ENCODE measurements at regions not wholly inside any gene's neighbourhood (a gene's known extent, or its start where the extent isn't known, plus 50 kb on each side); places are given as distances from the start of the nearest gene placed in this dataset.

DNA sequence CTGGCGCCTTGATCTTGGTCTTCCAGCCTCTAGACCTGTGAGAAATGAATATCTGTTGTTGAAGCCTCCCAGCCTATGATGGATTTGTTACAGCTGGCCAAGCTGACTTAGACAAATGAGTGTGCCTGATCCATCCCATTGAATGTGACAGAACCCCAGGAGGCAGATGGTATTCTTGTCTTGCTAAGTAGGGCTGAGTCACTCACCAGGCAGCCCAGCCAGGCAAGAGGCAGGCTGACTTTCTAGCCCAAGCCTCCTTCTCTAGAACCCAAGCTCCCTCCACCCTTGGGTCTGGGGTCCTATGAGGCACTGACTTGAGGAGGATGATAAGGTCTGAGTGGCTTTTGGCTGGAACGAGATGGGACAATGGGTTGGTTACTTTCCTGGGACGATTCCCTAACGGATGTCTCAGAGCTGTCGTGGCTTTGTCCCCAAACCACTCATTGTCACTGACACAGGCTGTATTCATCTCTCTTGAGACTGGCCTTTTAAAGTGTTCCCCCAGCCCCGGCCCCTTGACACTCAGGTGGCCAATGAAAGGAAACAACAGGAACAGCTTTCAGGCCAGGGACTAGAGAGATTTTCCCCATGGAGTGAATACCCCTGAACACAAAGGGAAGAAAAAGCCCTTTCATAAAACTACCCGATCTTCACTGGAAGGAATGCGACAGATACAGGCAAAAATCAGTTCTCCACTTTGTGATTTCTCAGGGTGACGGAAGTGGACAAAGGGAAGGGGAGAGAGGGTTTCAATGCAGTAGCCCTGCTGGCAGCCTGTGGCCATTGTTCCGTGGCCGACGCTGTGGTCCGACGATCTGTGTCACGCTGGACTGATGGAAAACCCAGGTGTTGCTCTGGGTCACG, 264.2 kb downstream of the AACS start:
- H3K36me3 Mint-ChIP-seq = peaks cover 18% of the 10 kb centered on the region
- H3K9me3 Mint-ChIP-seq = peaks cover 20% of the 10 kb centered on the region
- DNase-seq (ENCODE audit: low spot score) (peak; percentile 28), ATAC-seq (peak; percentile 43)
- POLR2A ChIA-PET = no interaction called here
- H3K27ac Mint-ChIP-seq = peak overlapping the region; percentile 80
- H3K4me3 Mint-ChIP-seq = peak overlapping the region; percentile 24
- CTCF ChIA-PET = interaction anchor here (0.8 to 1.5 kb wide), 5 partner anchors 11 to 220 kb away, joined by 3 to 7 read pairs (median 5); no protein-coding TSS in a partner anchor
- peaks cover 57% of the 10 kb centered on the region for H3K4me1 Mint-ChIP-seq
- H3K27me3 Mint-ChIP-seq (ENCODE audit: low read depth) = peaks cover 3% of the 10 kb centered on the region; the same call in 1 of the 2 replicates
- 0 out of 2 replicates have a peak, but pooled peaks have one; percentile 8 for TF ChIP-seq ZNF121 (CRISPR knock-in tag; IDR thresholded peaks at IDR 0.05)
- TF ChIP-seq, protein P1, sequence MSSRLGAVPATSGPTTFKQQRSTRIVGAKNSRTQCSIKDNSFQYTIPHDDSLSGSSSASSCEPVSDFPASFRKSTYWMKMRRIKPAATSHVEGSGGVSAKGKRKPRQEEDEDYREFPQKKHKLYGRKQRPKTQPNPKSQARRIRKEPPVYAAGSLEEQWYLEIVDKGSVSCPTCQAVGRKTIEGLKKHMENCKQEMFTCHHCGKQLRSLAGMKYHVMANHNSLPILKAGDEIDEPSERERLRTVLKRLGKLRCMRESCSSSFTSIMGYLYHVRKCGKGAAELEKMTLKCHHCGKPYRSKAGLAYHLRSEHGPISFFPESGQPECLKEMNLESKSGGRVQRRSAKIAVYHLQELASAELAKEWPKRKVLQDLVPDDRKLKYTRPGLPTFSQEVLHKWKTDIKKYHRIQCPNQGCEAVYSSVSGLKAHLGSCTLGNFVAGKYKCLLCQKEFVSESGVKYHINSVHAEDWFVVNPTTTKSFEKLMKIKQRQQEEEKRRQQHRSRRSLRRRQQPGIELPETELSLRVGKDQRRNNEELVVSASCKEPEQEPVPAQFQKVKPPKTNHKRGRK (CRISPR knock-in tag; IDR thresholded peaks at IDR 0.05; ENCODE audit: borderline replicate concordance) = no peak
- no peak for TF ChIP-seq ATF6 (CRISPR knock-in tag; IDR thresholded peaks at IDR 0.05)
- TF ChIP-seq NFE2L1 (CRISPR knock-in tag; IDR thresholded peaks at IDR 0.05) = 0 out of 2 replicates have a peak, but pooled peaks have one; percentile 47

GRCh38 chr12:125330645-125331341, 265.6 kb downstream of the AACS start:
- Mint-ChIP-seq H3K36me3 (peaks cover 21% of the 10 kb centered on the region), H3K4me3 (peak overlapping the region; percentile 72), H3K27ac (no peak overlapping the region), H3K4me1 (peaks cover 54% of the 10 kb centered on the region), H3K27me3 (ENCODE audit: low read depth) (peaks cover 3% of the 10 kb centered on the region; the same call in 1 of the 2 replicates), H3K9me3 (peaks cover 22% of the 10 kb centered on the region)
- DNase-seq (ENCODE audit: low spot score) (peak; percentile 94), ATAC-seq (peak; percentile 87)
- POLR2A ChIA-PET = no interaction called here
- CTCF ChIA-PET = interaction anchor here (0.7 to 4.0 kb wide), 25 partner anchors 8 to 186 kb away, joined by 3 to 68 read pairs (median 6); no protein-coding TSS in a partner anchor
- TF ChIP-seq, protein P2, sequence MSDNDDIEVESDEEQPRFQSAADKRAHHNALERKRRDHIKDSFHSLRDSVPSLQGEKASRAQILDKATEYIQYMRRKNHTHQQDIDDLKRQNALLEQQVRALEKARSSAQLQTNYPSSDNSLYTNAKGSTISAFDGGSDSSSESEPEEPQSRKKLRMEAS (CRISPR knock-in tag; IDR thresholded peaks at IDR 0.05) = no peak
- TF ChIP-seq, protein P3, sequence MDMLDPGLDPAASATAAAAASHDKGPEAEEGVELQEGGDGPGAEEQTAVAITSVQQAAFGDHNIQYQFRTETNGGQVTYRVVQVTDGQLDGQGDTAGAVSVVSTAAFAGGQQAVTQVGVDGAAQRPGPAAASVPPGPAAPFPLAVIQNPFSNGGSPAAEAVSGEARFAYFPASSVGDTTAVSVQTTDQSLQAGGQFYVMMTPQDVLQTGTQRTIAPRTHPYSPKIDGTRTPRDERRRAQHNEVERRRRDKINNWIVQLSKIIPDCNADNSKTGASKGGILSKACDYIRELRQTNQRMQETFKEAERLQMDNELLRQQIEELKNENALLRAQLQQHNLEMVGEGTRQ (CRISPR knock-in tag; IDR thresholded peaks at IDR 0.05) = no peak
- TF ChIP-seq NFYB (CRISPR knock-in tag; conservative IDR thresholded peaks at IDR 0.05; ENCODE audit: low read depth) (no peak), SOX15 (CRISPR knock-in tag; IDR thresholded peaks at IDR 0.05) (no peak), ZNF416 (CRISPR knock-in tag; IDR thresholded peaks at IDR 0.05) (no peak), E2F4 (CRISPR knock-in tag; IDR thresholded peaks at IDR 0.05; ENCODE audit: borderline replicate concordance, low read depth) (no peak), MYBL2 (CRISPR knock-in tag; IDR thresholded peaks at IDR 0.05) (no peak), ZNF232 (CRISPR knock-in tag; IDR thresholded peaks at IDR 0.05) (no peak), CTCF (IDR thresholded peaks at IDR 0.05) (peak; percentile 89), RORB (CRISPR knock-in tag; IDR thresholded peaks at IDR 0.05) (no peak), ZBTB43 (CRISPR knock-in tag; IDR thresholded peaks at IDR 0.05) (no peak), TEAD1 (CRISPR knock-in tag; IDR thresholded peaks at IDR 0.05) (no peak), EMX1 (CRISPR knock-in tag; IDR thresholded peaks at IDR 0.05) (no peak)
- TF ChIP-seq, protein P4, sequence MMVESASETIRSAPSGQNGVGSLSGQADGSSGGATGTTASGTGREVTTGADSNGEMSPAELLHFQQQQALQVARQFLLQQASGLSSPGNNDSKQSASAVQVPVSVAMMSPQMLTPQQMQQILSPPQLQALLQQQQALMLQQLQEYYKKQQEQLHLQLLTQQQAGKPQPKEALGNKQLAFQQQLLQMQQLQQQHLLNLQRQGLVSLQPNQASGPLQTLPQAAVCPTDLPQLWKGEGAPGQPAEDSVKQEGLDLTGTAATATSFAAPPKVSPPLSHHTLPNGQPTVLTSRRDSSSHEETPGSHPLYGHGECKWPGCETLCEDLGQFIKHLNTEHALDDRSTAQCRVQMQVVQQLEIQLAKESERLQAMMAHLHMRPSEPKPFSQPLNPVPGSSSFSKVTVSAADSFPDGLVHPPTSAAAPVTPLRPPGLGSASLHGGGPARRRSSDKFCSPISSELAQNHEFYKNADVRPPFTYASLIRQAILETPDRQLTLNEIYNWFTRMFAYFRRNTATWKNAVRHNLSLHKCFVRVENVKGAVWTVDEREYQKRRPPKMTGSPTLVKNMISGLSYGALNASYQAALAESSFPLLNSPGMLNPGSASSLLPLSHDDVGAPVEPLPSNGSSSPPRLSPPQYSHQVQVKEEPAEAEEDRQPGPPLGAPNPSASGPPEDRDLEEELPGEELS (CRISPR knock-in tag; IDR thresholded peaks at IDR 0.05) = no peak
- TF ChIP-seq, protein P5, sequence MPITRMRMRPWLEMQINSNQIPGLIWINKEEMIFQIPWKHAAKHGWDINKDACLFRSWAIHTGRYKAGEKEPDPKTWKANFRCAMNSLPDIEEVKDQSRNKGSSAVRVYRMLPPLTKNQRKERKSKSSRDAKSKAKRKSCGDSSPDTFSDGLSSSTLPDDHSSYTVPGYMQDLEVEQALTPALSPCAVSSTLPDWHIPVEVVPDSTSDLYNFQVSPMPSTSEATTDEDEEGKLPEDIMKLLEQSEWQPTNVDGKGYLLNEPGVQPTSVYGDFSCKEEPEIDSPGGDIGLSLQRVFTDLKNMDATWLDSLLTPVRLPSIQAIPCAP (CRISPR knock-in tag; IDR thresholded peaks at IDR 0.05) = no peak
